GM12878 (cell line): ENCODE measurements at regions not wholly inside any gene's neighbourhood (a gene's known extent, or its start where the extent isn't known, plus 50 kb on each side); places are given as distances from the start of the nearest gene placed in this dataset.

ENCODE experiments used
- ATAC-seq: fragments of 200-7000 bp; cut with Tn5 transposase; 3 replicates; pipeline ENCODE4 v1.9.1; 2020; ENCODE audit warnings: mild to moderate bottlenecking, moderate library complexity
- BruUV-seq: library from RNA; stranded (reverse); fragments of 400-500 nt; replicated peaks from 2 replicates; lab custom pipeline; 2021; lab: Mats Ljungman, UMichigan
- CTCF ChIA-PET: fragments of 300-600 bp; sonication (Branson Sonifier 250); formaldehyde crosslinking; extraction: SDS; loops from one replicate; lab custom pipeline; 2021; ENCODE audit warnings: inconsistent platforms; lab: Yijun Ruan, JAX
- POLR2A ChIA-PET: fragments of 350-600 bp; formaldehyde crosslinking; extraction: SDS; loops from one replicate; lab custom pipeline; 2021; ENCODE audit warnings: inconsistent platforms; lab: Charles Lee
- RAD21 ChIA-PET: fragments of 300-600 bp; sonication (Branson Sonifier 250); formaldehyde crosslinking; loops from one replicate; lab custom pipeline; 2023; ENCODE audit warnings: antibody characterized with exemption; ENCODE audit not compliant: unreplicated experiment; lab: Charles Lee
- SMC1A ChIA-PET: fragments of 300-600 bp; sonication (Branson Sonifier 250); formaldehyde crosslinking; loops from one replicate; lab custom pipeline; 2023; ENCODE audit not compliant: unreplicated experiment, uncharacterized antibody; lab: Charles Lee
- DNase-seq: peaks from one replicate; pipeline ENCODE4 v3.0.0-alpha.2; 2011; ENCODE audit warnings: low read depth, low spot score
- FAIRE-seq: peaks from 3 replicates; lab custom pipeline; 2011; peaks lifted over from hg19 to GRCh38; lab: Jason Lieb, UNC
- H2AFZ ChIP-seq: 2 replicates; pipeline ENCODE4 v1.6.0; 2011; ENCODE audit warnings: low read depth, low read length, control low read depth; ENCODE audit not compliant: control insufficient read depth
- H3K27ac ChIP-seq: 2 replicates; pipeline ENCODE4 v1.5.1; 2011; ENCODE audit warnings: control low read depth; ENCODE audit not compliant: control insufficient read depth, insufficient read depth
- H3K27me3 ChIP-seq, 2 experiments: replicated peaks in 1 of 2; 2 replicates each; pipeline versions ENCODE4 v1.6.0 to v1.6.1; 2011; ENCODE audit warnings: low read length in 1 of 2; ENCODE audit not compliant: control insufficient read depth in 2 of 2, insufficient read depth in 2 of 2
- H3K36me3 ChIP-seq, 2 experiments: 2 replicates each; pipeline ENCODE4 v1.5.1; 2011; ENCODE audit warnings: low read length in 1 of 2; ENCODE audit not compliant: control insufficient read depth in 2 of 2, insufficient read depth in 2 of 2
- H3K4me1 ChIP-seq: 2 replicates; pipeline ENCODE4 v1.6.1; 2011; ENCODE audit warnings: mild to moderate bottlenecking, low read length, moderate library complexity, mixed read lengths; ENCODE audit not compliant: control insufficient read depth, insufficient read depth
- H3K4me2 ChIP-seq: 2 replicates; pipeline ENCODE4 v1.6.0; 2011; ENCODE audit warnings: control low read depth; ENCODE audit not compliant: control insufficient read depth, insufficient read depth
- H3K4me3 ChIP-seq: fragments of 200-600 bp; sonication (generic); 2 replicates; pipeline ENCODE4 v1.5.1; 2016
- H3K79me2 ChIP-seq: 2 replicates; pipeline ENCODE4 v1.6.0; 2011; ENCODE audit warnings: low read length; ENCODE audit not compliant: control insufficient read depth, insufficient read depth
- H3K9ac ChIP-seq: 2 replicates; pipeline ENCODE4 v1.8.0; 2011; ENCODE audit warnings: low read length, control low read depth, mixed read lengths; ENCODE audit not compliant: control insufficient read depth, insufficient read depth
- H3K9me3 ChIP-seq: replicated peaks from 3 replicates; pipeline ENCODE4 v1.5.1; 2011; ENCODE audit warnings: mild to moderate bottlenecking, low read length; ENCODE audit not compliant: control insufficient read depth, insufficient read depth
- H4K20me1 ChIP-seq: 2 replicates; pipeline ENCODE4 v1.6.0; 2011; ENCODE audit not compliant: control insufficient read depth, insufficient read depth
- ATF7 ChIP-seq: fragments of 450-650 bp; IDR thresholded peaks from 2 replicates; pipeline ENCODE4 v1.6.1; 2016; ENCODE audit warnings: low read depth, mild to moderate bottlenecking
- ESRRA ChIP-seq: IDR thresholded peaks from 2 replicates; pipeline ENCODE4 v1.6.1; 2012; ENCODE audit warnings: mild to moderate bottlenecking, low read length, improper control_type of control experiment
- ETV6 ChIP-seq, 2 experiments: fragments of 450-650 bp in 1 of 2; IDR thresholded peaks in 1 of 2; conservative IDR thresholded peaks in 1 of 2; 2 replicates each; pipeline ENCODE4 v1.6.1; 2014; ENCODE audit warnings: antibody characterized with exemption in 1 of 2, borderline replicate concordance in 1 of 2, low read depth in 1 of 2, mild to moderate bottlenecking in 1 of 2, moderate library complexity in 1 of 2
- HDAC2 ChIP-seq: fragments of 200-600 bp; sonication (generic); IDR thresholded peaks from 2 replicates; pipeline ENCODE4 v1.6.1; 2017
- IRF4 ChIP-seq: IDR thresholded peaks from 2 replicates; pipeline ENCODE4 v1.6.1; 2011; ENCODE audit warnings: low read depth, low read length
- KDM1A ChIP-seq: fragments of 200-600 bp; sonication (generic); IDR thresholded peaks from 2 replicates; pipeline ENCODE4 v1.6.1; 2016; ENCODE audit warnings: borderline replicate concordance
- MYB ChIP-seq: fragments of 150-350 bp; IDR thresholded peaks from 2 replicates; pipeline ENCODE4 v1.6.1; 2014; ENCODE audit warnings: mild to moderate bottlenecking, low read depth, low read length, borderline replicate concordance
- NFYB ChIP-seq: IDR thresholded peaks from 2 replicates; pipeline ENCODE4 v1.6.1; 2011; ENCODE audit warnings: low read depth, mild to moderate bottlenecking, low read length, improper control_type of control experiment, moderate library complexity; ENCODE audit not compliant: insufficient read depth
- PKNOX1 ChIP-seq: fragments of 450-650 bp; IDR thresholded peaks from 2 replicates; pipeline ENCODE4 v1.6.1; 2016; ENCODE audit warnings: mild to moderate bottlenecking
- POLR2AphosphoS2 ChIP-seq: IDR thresholded peaks from 2 replicates; pipeline ENCODE4 v1.6.1; 2011; ENCODE audit warnings: low read depth, mild to moderate bottlenecking, low read length, improper control_type of control experiment, moderate library complexity
- POU2F2 ChIP-seq: IDR thresholded peaks from 3 replicates; pipeline ENCODE4 v1.6.1; 2011; ENCODE audit warnings: low read depth, mild to moderate bottlenecking, low read length, borderline replicate concordance
- SIN3A ChIP-seq: IDR thresholded peaks from 2 replicates; pipeline ENCODE4 v1.6.1; 2012; ENCODE audit warnings: low read depth, low read length, improper control_type of control experiment
- SIX5 ChIP-seq: IDR thresholded peaks from 2 replicates; pipeline ENCODE4 v1.6.1; 2011; ENCODE audit warnings: mild to moderate bottlenecking, low read depth, low read length, moderate library complexity; ENCODE audit not compliant: severe bottlenecking
- ZBTB40 ChIP-seq: fragments of 450-650 bp; IDR thresholded peaks from 2 replicates; pipeline ENCODE4 v1.6.1; 2016; ENCODE audit warnings: mild to moderate bottlenecking, moderate library complexity, borderline replicate concordance
- ZNF217 ChIP-seq: fragments of 450-650 bp; IDR thresholded peaks from 2 replicates; pipeline ENCODE4 v1.6.1; 2017; ENCODE audit warnings: antibody characterized with exemption, mild to moderate bottlenecking
- ZNF384 ChIP-seq: IDR thresholded peaks from 2 replicates; pipeline ENCODE4 v1.6.1; 2012; ENCODE audit warnings: low read depth, mild to moderate bottlenecking, low read length, improper control_type of control experiment, borderline replicate concordance
- WGBS: methylation state at CpG from one replicate; pipeline ENCODE4 v1.1.6; 2016; ENCODE audit warnings: low lambda C conversion rate; ENCODE audit not compliant: insufficient replicate concordance, insufficient coverage; ENCODE audit errors: missing lambda C conversion rate; 5-methylcytosine and 5-hydroxymethylcytosine counted together
- in situ Hi-C: fragments of 300-500 bp; cut with MboI; formaldehyde crosslinking; loops from 9 replicates; pipeline ENCODE4 v1.14.3; 2018; ENCODE audit warnings: mixed read lengths
- intact Hi-C: fragments of 100-400 bp; cut with micrococcal nuclease; formaldehyde crosslinking; loops from one replicate; pipeline ENCODE4 v1.14.2; 2022; ENCODE audit not compliant: unreplicated experiment
- TF ChIP-seq, protein P1 (sequence below): fragments of 150-350 bp; IDR thresholded peaks from 2 replicates; pipeline ENCODE4 v1.6.1; 2016; ENCODE audit warnings: low read depth, low read length

GRCh38 chr16:6023449-6023848 lies 925.9 kb upstream of the EEF2KMT start:
- Histone ChIP-seq H3K4me3 (no peak overlapping the region), H3K4me1 (no peaks in the 10 kb centered on the region), H3K4me2 (no peak overlapping the region), H2AFZ (no peak overlapping the region), H3K27ac (no peak overlapping the region), H3K36me3 (no peaks in the 10 kb centered on the region), H3K9me3 (no peaks in the 10 kb centered on the region; the same call in 2 of the 3 replicates), H3K79me2 (no peaks in the 10 kb centered on the region), H3K9ac (no peak overlapping the region), H4K20me1 (no peaks in the 10 kb centered on the region), H3K27me3 (no peaks in the 10 kb centered on the region)
- ChIA-PET SMC1A (no interaction called here), RAD21 (no interaction called here), CTCF (no interaction called here), POLR2A (no interaction called here)
- no peak for FAIRE-seq
- no peak for DNase-seq
- 50% methylated on average over 14 of the region's 14 CpGs for WGBS
- TF ChIP-seq IRF4 (no peak), MYB (no peak), ESRRA (no peak), ZBTB40 (no peak), SIX5 (no peak), SIN3A (no peak), ZNF217 (no peak), POLR2AphosphoS2 (no peak), KDM1A (no peak), POU2F2 (no peak), ATF7 (no peak), HDAC2 (no peak), ZNF384 (no peak), NFYB (no peak), ETV6 (conservative IDR thresholded peaks at IDR 0.05 in 1 of 2, IDR thresholded peaks at IDR 0.05 in 1 of 2; ENCODE audit: borderline replicate concordance in 1 of 2, low read depth in 1 of 2) (no peak), PKNOX1 (no peak)
- TF ChIP-seq, protein P1, sequence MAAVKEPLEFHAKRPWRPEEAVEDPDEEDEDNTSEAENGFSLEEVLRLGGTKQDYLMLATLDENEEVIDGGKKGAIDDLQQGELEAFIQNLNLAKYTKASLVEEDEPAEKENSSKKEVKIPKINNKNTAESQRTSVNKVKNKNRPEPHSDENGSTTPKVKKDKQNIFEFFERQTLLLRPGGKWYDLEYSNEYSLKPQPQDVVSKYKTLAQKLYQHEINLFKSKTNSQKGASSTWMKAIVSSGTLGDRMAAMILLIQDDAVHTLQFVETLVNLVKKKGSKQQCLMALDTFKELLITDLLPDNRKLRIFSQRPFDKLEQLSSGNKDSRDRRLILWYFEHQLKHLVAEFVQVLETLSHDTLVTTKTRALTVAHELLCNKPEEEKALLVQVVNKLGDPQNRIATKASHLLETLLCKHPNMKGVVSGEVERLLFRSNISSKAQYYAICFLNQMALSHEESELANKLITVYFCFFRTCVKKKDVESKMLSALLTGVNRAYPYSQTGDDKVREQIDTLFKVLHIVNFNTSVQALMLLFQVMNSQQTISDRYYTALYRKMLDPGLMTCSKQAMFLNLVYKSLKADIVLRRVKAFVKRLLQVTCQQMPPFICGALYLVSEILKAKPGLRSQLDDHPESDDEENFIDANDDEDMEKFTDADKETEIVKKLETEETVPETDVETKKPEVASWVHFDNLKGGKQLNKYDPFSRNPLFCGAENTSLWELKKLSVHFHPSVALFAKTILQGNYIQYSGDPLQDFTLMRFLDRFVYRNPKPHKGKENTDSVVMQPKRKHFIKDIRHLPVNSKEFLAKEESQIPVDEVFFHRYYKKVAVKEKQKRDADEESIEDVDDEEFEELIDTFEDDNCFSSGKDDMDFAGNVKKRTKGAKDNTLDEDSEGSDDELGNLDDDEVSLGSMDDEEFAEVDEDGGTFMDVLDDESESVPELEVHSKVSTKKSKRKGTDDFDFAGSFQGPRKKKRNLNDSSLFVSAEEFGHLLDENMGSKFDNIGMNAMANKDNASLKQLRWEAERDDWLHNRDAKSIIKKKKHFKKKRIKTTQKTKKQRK: no peak
- BruUV-seq: no TSS peak
- ATAC-seq: no peak
- intact Hi-C loops: no loop called here
- in situ Hi-C loops: no loop called here
